GM12878 (cell line): ENCODE measurements at regions not wholly inside any gene's neighbourhood (a gene's known extent, or its start where the extent isn't known, plus 50 kb on each side); places are given as distances from the start of the nearest gene placed in this dataset.

ENCODE experiments used
- ATAC-seq: fragments of 200-7000 bp; cut with Tn5 transposase; 3 replicates; pipeline ENCODE4 v1.9.1; 2020; ENCODE audit warnings: mild to moderate bottlenecking, moderate library complexity
- BruUV-seq: library from RNA; stranded (reverse); fragments of 400-500 nt; replicated peaks from 2 replicates; lab custom pipeline; 2021; lab: Mats Ljungman, UMichigan
- CTCF ChIA-PET: fragments of 300-600 bp; sonication (Branson Sonifier 250); formaldehyde crosslinking; extraction: SDS; loops from one replicate; lab custom pipeline; 2021; ENCODE audit warnings: inconsistent platforms; lab: Yijun Ruan, JAX
- POLR2A ChIA-PET: fragments of 350-600 bp; formaldehyde crosslinking; extraction: SDS; loops from one replicate; lab custom pipeline; 2021; ENCODE audit warnings: inconsistent platforms; lab: Charles Lee
- RAD21 ChIA-PET: fragments of 300-600 bp; sonication (Branson Sonifier 250); formaldehyde crosslinking; loops from one replicate; lab custom pipeline; 2023; ENCODE audit warnings: antibody characterized with exemption; ENCODE audit not compliant: unreplicated experiment; lab: Charles Lee
- SMC1A ChIA-PET: fragments of 300-600 bp; sonication (Branson Sonifier 250); formaldehyde crosslinking; loops from one replicate; lab custom pipeline; 2023; ENCODE audit not compliant: unreplicated experiment, uncharacterized antibody; lab: Charles Lee
- DNase-seq: peaks from one replicate; pipeline ENCODE4 v3.0.0-alpha.2; 2011; ENCODE audit warnings: low read depth, low spot score
- FAIRE-seq: peaks from 3 replicates; lab custom pipeline; 2011; peaks lifted over from hg19 to GRCh38; lab: Jason Lieb, UNC
- H2AFZ ChIP-seq: 2 replicates; pipeline ENCODE4 v1.6.0; 2011; ENCODE audit warnings: low read depth, low read length, control low read depth; ENCODE audit not compliant: control insufficient read depth
- H3K27ac ChIP-seq: 2 replicates; pipeline ENCODE4 v1.5.1; 2011; ENCODE audit warnings: control low read depth; ENCODE audit not compliant: control insufficient read depth, insufficient read depth
- H3K27me3 ChIP-seq, 2 experiments: replicated peaks in 1 of 2; 2 replicates each; pipeline versions ENCODE4 v1.6.0 to v1.6.1; 2011; ENCODE audit warnings: low read length in 1 of 2; ENCODE audit not compliant: control insufficient read depth in 2 of 2, insufficient read depth in 2 of 2
- H3K36me3 ChIP-seq, 2 experiments: 2 replicates each; pipeline ENCODE4 v1.5.1; 2011; ENCODE audit warnings: low read length in 1 of 2; ENCODE audit not compliant: control insufficient read depth in 2 of 2, insufficient read depth in 2 of 2
- H3K4me1 ChIP-seq: 2 replicates; pipeline ENCODE4 v1.6.1; 2011; ENCODE audit warnings: mild to moderate bottlenecking, low read length, moderate library complexity, mixed read lengths; ENCODE audit not compliant: control insufficient read depth, insufficient read depth
- H3K4me2 ChIP-seq: 2 replicates; pipeline ENCODE4 v1.6.0; 2011; ENCODE audit warnings: control low read depth; ENCODE audit not compliant: control insufficient read depth, insufficient read depth
- H3K4me3 ChIP-seq: fragments of 200-600 bp; sonication (generic); 2 replicates; pipeline ENCODE4 v1.5.1; 2016
- H3K79me2 ChIP-seq: 2 replicates; pipeline ENCODE4 v1.6.0; 2011; ENCODE audit warnings: low read length; ENCODE audit not compliant: control insufficient read depth, insufficient read depth
- H3K9ac ChIP-seq: 2 replicates; pipeline ENCODE4 v1.8.0; 2011; ENCODE audit warnings: low read length, control low read depth, mixed read lengths; ENCODE audit not compliant: control insufficient read depth, insufficient read depth
- H3K9me3 ChIP-seq: replicated peaks from 3 replicates; pipeline ENCODE4 v1.5.1; 2011; ENCODE audit warnings: mild to moderate bottlenecking, low read length; ENCODE audit not compliant: control insufficient read depth, insufficient read depth
- H4K20me1 ChIP-seq: 2 replicates; pipeline ENCODE4 v1.6.0; 2011; ENCODE audit not compliant: control insufficient read depth, insufficient read depth
- BCL3 ChIP-seq: IDR thresholded peaks from 2 replicates; pipeline ENCODE4 v1.6.1; 2011; ENCODE audit warnings: borderline replicate concordance, low read depth, mild to moderate bottlenecking, moderate library complexity, low read length; ENCODE audit not compliant: insufficient read depth, poor library complexity, severe bottlenecking
- CBX5 ChIP-seq: sonication (generic); IDR thresholded peaks from 2 replicates; pipeline ENCODE4 v1.6.1; 2016; ENCODE audit warnings: low read depth, moderate library complexity, mild to moderate bottlenecking, inconsistent platforms
- CHD1 ChIP-seq: IDR thresholded peaks from 2 replicates; pipeline ENCODE4 v1.6.1; 2012; ENCODE audit warnings: low read depth, low read length, improper control_type of control experiment
- HDAC2 ChIP-seq: fragments of 200-600 bp; sonication (generic); IDR thresholded peaks from 2 replicates; pipeline ENCODE4 v1.6.1; 2017
- IRF4 ChIP-seq: IDR thresholded peaks from 2 replicates; pipeline ENCODE4 v1.6.1; 2011; ENCODE audit warnings: low read depth, low read length
- MEF2B ChIP-seq: fragments of 450-650 bp; IDR thresholded peaks from 2 replicates; pipeline ENCODE4 v1.6.1; 2018; ENCODE audit warnings: mild to moderate bottlenecking, moderate library complexity; ENCODE audit not compliant: partially characterized antibody, poor library complexity, severe bottlenecking
- NFXL1 ChIP-seq: fragments of 450-650 bp; IDR thresholded peaks from 2 replicates; pipeline ENCODE4 v1.6.1; 2017; ENCODE audit warnings: antibody characterized with exemption, mild to moderate bottlenecking, borderline replicate concordance
- RB1 ChIP-seq: fragments of 450-650 bp; formaldehyde crosslinking; IDR thresholded peaks from 2 replicates; pipeline ENCODE4 v1.6.1; 2017; ENCODE audit warnings: mild to moderate bottlenecking, borderline replicate concordance
- SMC3 ChIP-seq: IDR thresholded peaks from 2 replicates; pipeline ENCODE4 v1.6.1; 2011; ENCODE audit warnings: low read length, improper control_type of control experiment, borderline replicate concordance
- WGBS: methylation state at CpG from one replicate; pipeline ENCODE4 v1.1.6; 2016; ENCODE audit warnings: low lambda C conversion rate; ENCODE audit not compliant: insufficient replicate concordance, insufficient coverage; ENCODE audit errors: missing lambda C conversion rate; 5-methylcytosine and 5-hydroxymethylcytosine counted together
- in situ Hi-C: fragments of 300-500 bp; cut with MboI; formaldehyde crosslinking; loops from 9 replicates; pipeline ENCODE4 v1.14.3; 2018; ENCODE audit warnings: mixed read lengths
- intact Hi-C: fragments of 100-400 bp; cut with micrococcal nuclease; formaldehyde crosslinking; loops from one replicate; pipeline ENCODE4 v1.14.2; 2022; ENCODE audit not compliant: unreplicated experiment

- in situ Hi-C loops = no loop called here
- no peaks in the 10 kb centered on the region for H3K36me3 ChIP-seq
These were observed 139.8 kb upstream of the LYZL2 start for GRCh38 chr10:30769361-30769760.

More at GRCh38 chr10:30769361-30769760, 139.8 kb upstream of the LYZL2 start:
- CTCF ChIA-PET = interaction anchor here (1.7 to 2.1 kb wide), 2 partner anchors 15 to 18 kb away, joined by 5 to 7 read pairs; no protein-coding TSS in a partner anchor
- no TSS peak for BruUV-seq
- POLR2A ChIA-PET = no interaction called here
- peaks cover 9% of the 10 kb centered on the region; the same call in 2 of the 3 replicates for H3K9me3 ChIP-seq
- ATAC-seq (no peak), FAIRE-seq (no peak), DNase-seq (no peak)
- no peaks in the 10 kb centered on the region for H3K79me2 ChIP-seq
- H3K9ac ChIP-seq = no peak overlapping the region
- H3K27ac ChIP-seq = no peak overlapping the region
- no peaks in the 10 kb centered on the region for H4K20me1 ChIP-seq
- TF ChIP-seq MEF2B = no peak
- TF ChIP-seq CHD1 = no peak
- no peak for TF ChIP-seq IRF4
- TF ChIP-seq HDAC2 = no peak
- TF ChIP-seq RB1 = no peak
- TF ChIP-seq NFXL1 = no peak
- TF ChIP-seq BCL3 = no peak
- TF ChIP-seq CBX5 = no peak
- no peak for TF ChIP-seq SMC3
- 70% methylated on average over 16 of the region's 16 CpGs for WGBS
- SMC1A ChIA-PET = interaction anchor here (2.3 kb wide), 1 partner anchor 12 kb away, joined by 6 read pairs; no protein-coding TSS in a partner anchor
- no peaks in the 10 kb centered on the region for H3K27me3 ChIP-seq
- no peaks in the 10 kb centered on the region for H3K4me1 ChIP-seq
- H3K4me3 ChIP-seq = no peak overlapping the region
- H2AFZ ChIP-seq = no peak overlapping the region
- intact Hi-C loops = no loop called here
- RAD21 ChIA-PET = no interaction called here
- H3K4me2 ChIP-seq = no peak overlapping the region
